Panc1 (cell line): ENCODE measurements at regions not wholly inside any gene's neighbourhood (a gene's known extent, or its start where the extent isn't known, plus 50 kb on each side); places are given as distances from the start of the nearest gene placed in this dataset.

Experiments
- ATAC-seq: fragments of 200-7000 bp; cut with Tn5 transposase; 2 replicates; pipeline ENCODE4 v1.9.1; 2020; ENCODE audit warnings: mild to moderate bottlenecking, moderate library complexity
- BruUV-seq: library from RNA; stranded (reverse); fragments of 400-500 nt; replicated peaks from 2 replicates; lab custom pipeline; 2021; lab: Mats Ljungman, UMichigan
- CTCF ChIA-PET: fragments of 300-600 bp; sonication (Branson Sonifier 250); formaldehyde crosslinking; loops from one replicate; lab custom pipeline; 2022; ENCODE audit warnings: antibody characterized with exemption; lab: Charles Lee
- POLR2A ChIA-PET: fragments of 300-600 bp; sonication (Branson Sonifier 250); formaldehyde crosslinking; loops from one replicate; lab custom pipeline; 2022; ENCODE audit warnings: antibody characterized with exemption; lab: Charles Lee
- DNase-seq: peaks from one replicate; pipeline ENCODE4 v3.0.0-alpha.2; 2010; ENCODE audit warnings: low read depth, low spot score
- H3K27ac ChIP-seq: 2 replicates; pipeline ENCODE4 v1.5.1; 2011; ENCODE audit warnings: mild to moderate bottlenecking, low read length, inconsistent platforms
- H3K27me3 ChIP-seq: fragments of 200-500 bp; sonication (Bioruptor generic); 2 replicates; pipeline ENCODE4 v1.6.0; 2014; ENCODE audit warnings: low read length, inconsistent platforms; ENCODE audit not compliant: control insufficient read depth, insufficient read depth
- H3K36me3 ChIP-seq: fragments of 200-500 bp; sonication (Bioruptor generic); 2 replicates; pipeline ENCODE4 v1.5.1; 2014; ENCODE audit warnings: inconsistent platforms, mild to moderate bottlenecking, low read length, moderate library complexity; ENCODE audit not compliant: control insufficient read depth, insufficient read depth
- H3K4me1 ChIP-seq: 2 replicates; pipeline ENCODE4 v1.5.1; 2011; ENCODE audit warnings: inconsistent platforms, mild to moderate bottlenecking, low read length, moderate library complexity; ENCODE audit not compliant: control insufficient read depth, insufficient read depth
- H3K4me3 ChIP-seq, 2 experiments: 2 replicates each; pipeline ENCODE4 v1.5.1; 2011 to 2012; ENCODE audit warnings: low read depth in 2 of 2, low read length in 2 of 2, mild to moderate bottlenecking in 2 of 2, inconsistent platforms in 1 of 2, moderate library complexity in 1 of 2
- H3K9me3 ChIP-seq: fragments of 200-500 bp; sonication (Bioruptor generic); 2 replicates; pipeline ENCODE4 v1.5.1; 2014; ENCODE audit warnings: low read depth, mild to moderate bottlenecking, inconsistent platforms, low read length, moderate library complexity; ENCODE audit not compliant: control insufficient read depth, insufficient read depth
- POLR2AphosphoS5 ChIP-seq: IDR thresholded peaks from 2 replicates; pipeline ENCODE4 v1.6.1; 2012; ENCODE audit warnings: mild to moderate bottlenecking, low read depth, low read length, moderate library complexity
- SIN3A ChIP-seq: IDR thresholded peaks from 2 replicates; pipeline ENCODE4 v1.6.1; 2012; ENCODE audit warnings: low read depth, mild to moderate bottlenecking, low read length, moderate library complexity, borderline replicate concordance; ENCODE audit not compliant: insufficient read depth
- TCF7L2 ChIP-seq: IDR thresholded peaks from 2 replicates; pipeline ENCODE4 v1.6.1; 2011; ENCODE audit warnings: mild to moderate bottlenecking, low read depth, low read length, inconsistent platforms
- in situ Hi-C: cut with HindIII; loops from 2 replicates; pipeline ENCODE4 v1.10.0; 2016; ENCODE audit warnings: low sequenced_read_pairs, low pct_unique_long_range_greater_than_20kb
- intact Hi-C: fragments of 100-400 bp; cut with micrococcal nuclease; formaldehyde crosslinking; loops from one replicate; pipeline ENCODE4 v1.10.0; 2022; ENCODE audit not compliant: unreplicated experiment
- TF ChIP-seq, protein P1 (sequence below): fragments of 450-650 bp; IDR thresholded peaks from 2 replicates; pipeline ENCODE4 v1.5.1; 2017; ENCODE audit warnings: mild to moderate bottlenecking
- TF ChIP-seq, protein P2 (sequence below), 2 experiments: IDR thresholded peaks; 2 replicates each; pipeline ENCODE4 v1.6.1; 2011 to 2012; ENCODE audit warnings: low read depth in 2 of 2, control low read depth in 1 of 2, low read length in 1 of 2, mild to moderate bottlenecking in 1 of 2, moderate library complexity in 1 of 2; ENCODE audit not compliant: insufficient read depth in 1 of 2

DNA sequence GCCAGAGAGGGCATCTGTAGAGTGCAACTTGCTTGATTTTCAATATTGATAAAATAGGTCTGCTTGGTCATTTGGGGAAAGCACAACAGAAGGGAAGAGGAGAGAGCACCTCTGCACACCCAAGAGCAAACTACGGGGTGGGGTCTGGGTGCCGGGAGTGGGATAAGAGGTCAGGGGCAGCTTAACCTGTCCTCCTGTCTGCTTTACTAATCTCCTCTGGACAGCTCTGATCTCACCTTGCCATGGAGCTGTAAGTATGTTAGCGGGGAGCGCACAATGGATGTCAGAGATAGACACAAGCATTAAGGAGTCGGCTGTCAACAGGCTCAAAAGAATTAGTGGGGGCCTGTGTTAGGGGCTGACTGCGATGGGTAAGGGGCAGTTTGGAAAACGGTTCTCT, 328.7 kb downstream of the CYRIA start:
- no peak overlapping the region for H3K4me3 ChIP-seq

DNA sequence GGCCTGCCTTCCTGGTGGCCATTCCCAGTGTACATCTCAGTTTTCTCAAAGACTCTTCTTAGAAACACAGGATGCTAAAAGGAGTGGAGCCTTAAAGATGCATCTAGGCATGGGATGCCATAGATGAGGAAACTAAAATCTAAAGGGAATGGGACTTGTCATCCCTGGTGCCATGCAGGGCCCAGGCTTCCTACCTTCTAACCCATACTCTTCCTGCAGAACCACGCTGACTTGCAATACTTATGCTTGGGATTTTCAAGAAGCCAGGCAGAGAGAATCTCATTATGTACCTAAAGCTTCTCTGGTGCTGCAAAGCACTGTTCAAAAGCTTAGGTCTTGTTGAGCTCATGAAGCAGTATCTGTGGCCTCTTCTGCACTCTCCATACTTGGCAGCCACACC, 329.1 kb downstream of the CYRIA start:
- CTCF ChIA-PET: no interaction called here

More for the DNA sequence above, 328.7 kb downstream of the CYRIA start:
- no peak for DNase-seq
- TF ChIP-seq SIN3A: no peak
- TF ChIP-seq, protein P1, sequence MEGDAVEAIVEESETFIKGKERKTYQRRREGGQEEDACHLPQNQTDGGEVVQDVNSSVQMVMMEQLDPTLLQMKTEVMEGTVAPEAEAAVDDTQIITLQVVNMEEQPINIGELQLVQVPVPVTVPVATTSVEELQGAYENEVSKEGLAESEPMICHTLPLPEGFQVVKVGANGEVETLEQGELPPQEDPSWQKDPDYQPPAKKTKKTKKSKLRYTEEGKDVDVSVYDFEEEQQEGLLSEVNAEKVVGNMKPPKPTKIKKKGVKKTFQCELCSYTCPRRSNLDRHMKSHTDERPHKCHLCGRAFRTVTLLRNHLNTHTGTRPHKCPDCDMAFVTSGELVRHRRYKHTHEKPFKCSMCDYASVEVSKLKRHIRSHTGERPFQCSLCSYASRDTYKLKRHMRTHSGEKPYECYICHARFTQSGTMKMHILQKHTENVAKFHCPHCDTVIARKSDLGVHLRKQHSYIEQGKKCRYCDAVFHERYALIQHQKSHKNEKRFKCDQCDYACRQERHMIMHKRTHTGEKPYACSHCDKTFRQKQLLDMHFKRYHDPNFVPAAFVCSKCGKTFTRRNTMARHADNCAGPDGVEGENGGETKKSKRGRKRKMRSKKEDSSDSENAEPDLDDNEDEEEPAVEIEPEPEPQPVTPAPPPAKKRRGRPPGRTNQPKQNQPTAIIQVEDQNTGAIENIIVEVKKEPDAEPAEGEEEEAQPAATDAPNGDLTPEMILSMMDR: no peak
- no peaks in the 10 kb centered on the region for H3K4me1 ChIP-seq
- intact Hi-C loops: no loop called here
- H3K27me3 ChIP-seq: no peaks in the 10 kb centered on the region
- no peaks in the 10 kb centered on the region for H3K9me3 ChIP-seq
- ATAC-seq: no peak
- H3K27ac ChIP-seq: no peak overlapping the region
- POLR2A ChIA-PET: no interaction called here
- BruUV-seq: no TSS peak
- H3K36me3 ChIP-seq: no peaks in the 10 kb centered on the region
- CTCF ChIA-PET: no interaction called here
- in situ Hi-C loops: no loop called here

More for the DNA sequence above, 329.1 kb downstream of the CYRIA start:
- TF ChIP-seq TCF7L2 (no peak), POLR2AphosphoS5 (no peak), SIN3A (no peak)
- TF ChIP-seq, protein P1: no peak
- TF ChIP-seq, protein P2, sequence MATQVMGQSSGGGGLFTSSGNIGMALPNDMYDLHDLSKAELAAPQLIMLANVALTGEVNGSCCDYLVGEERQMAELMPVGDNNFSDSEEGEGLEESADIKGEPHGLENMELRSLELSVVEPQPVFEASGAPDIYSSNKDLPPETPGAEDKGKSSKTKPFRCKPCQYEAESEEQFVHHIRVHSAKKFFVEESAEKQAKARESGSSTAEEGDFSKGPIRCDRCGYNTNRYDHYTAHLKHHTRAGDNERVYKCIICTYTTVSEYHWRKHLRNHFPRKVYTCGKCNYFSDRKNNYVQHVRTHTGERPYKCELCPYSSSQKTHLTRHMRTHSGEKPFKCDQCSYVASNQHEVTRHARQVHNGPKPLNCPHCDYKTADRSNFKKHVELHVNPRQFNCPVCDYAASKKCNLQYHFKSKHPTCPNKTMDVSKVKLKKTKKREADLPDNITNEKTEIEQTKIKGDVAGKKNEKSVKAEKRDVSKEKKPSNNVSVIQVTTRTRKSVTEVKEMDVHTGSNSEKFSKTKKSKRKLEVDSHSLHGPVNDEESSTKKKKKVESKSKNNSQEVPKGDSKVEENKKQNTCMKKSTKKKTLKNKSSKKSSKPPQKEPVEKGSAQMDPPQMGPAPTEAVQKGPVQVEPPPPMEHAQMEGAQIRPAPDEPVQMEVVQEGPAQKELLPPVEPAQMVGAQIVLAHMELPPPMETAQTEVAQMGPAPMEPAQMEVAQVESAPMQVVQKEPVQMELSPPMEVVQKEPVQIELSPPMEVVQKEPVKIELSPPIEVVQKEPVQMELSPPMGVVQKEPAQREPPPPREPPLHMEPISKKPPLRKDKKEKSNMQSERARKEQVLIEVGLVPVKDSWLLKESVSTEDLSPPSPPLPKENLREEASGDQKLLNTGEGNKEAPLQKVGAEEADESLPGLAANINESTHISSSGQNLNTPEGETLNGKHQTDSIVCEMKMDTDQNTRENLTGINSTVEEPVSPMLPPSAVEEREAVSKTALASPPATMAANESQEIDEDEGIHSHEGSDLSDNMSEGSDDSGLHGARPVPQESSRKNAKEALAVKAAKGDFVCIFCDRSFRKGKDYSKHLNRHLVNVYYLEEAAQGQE (IDR thresholded peaks at IDR 0.05; ENCODE audit: insufficient read depth in 1 of 2, low read depth in 2 of 2, low read length in 1 of 2): no peak
- DNase-seq (no peak), ATAC-seq (no peak)
- intact Hi-C loops (no loop called here), in situ Hi-C loops (no loop called here)
- BruUV-seq: no TSS peak
- POLR2A ChIA-PET: no interaction called here
- Histone ChIP-seq H3K27ac (no peak overlapping the region), H3K4me3 (no peak overlapping the region), H3K9me3 (no peaks in the 10 kb centered on the region), H3K36me3 (no peaks in the 10 kb centered on the region), H3K4me1 (no peaks in the 10 kb centered on the region), H3K27me3 (no peaks in the 10 kb centered on the region)
